ENCODE measurements at regions not wholly inside any gene's neighbourhood (a gene's known extent, or its start where the extent isn't known, plus 50 kb on each side); places are given as distances from the start of the nearest gene placed in this dataset.
"Not testable (repeated sequence)": the region's sequence is repeated elsewhere in the genome, so short reads cannot be mapped to it uniquely, and the experiment has no call there.

GRCh38 chr10:85318809-85319807, 990.7 kb downstream of the CCSER2 start:
- H3K9me3 ChIP-seq (ENCODE audit: low read length), result no peaks in the 10 kb centered on the region
- H2AFZ ChIP-seq (ENCODE audit: low read depth, low read length), result no peak overlapping the region
- no peaks in the 10 kb centered on the region for H3K27me3 ChIP-seq (ENCODE audit: insufficient read depth, low read length)
- H3K4me1 ChIP-seq (ENCODE audit: insufficient read depth, low read length), result no peaks in the 10 kb centered on the region
- no peaks in the 10 kb centered on the region for H3K36me3 ChIP-seq (ENCODE audit: insufficient read depth, low read length)
- H3K4me3 ChIP-seq (ENCODE audit: low read length), result no peak overlapping the region

- H3K4me1 ChIP-seq (ENCODE audit: insufficient read depth, low read length), result no peaks in the 10 kb centered on the region
- no peak overlapping the region for H3K4me3 ChIP-seq (ENCODE audit: low read length)
- no peaks in the 10 kb centered on the region for H3K36me3 ChIP-seq (ENCODE audit: insufficient read depth, low read length)
- H3K27me3 ChIP-seq (ENCODE audit: insufficient read depth, low read length), result no peaks in the 10 kb centered on the region
- no peak overlapping the region for H2AFZ ChIP-seq (ENCODE audit: low read depth, low read length)
- H3K9me3 ChIP-seq (ENCODE audit: low read length), result no peaks in the 10 kb centered on the region
These were observed 991.4 kb downstream of the CCSER2 start for GRCh38 chr10:85319826-85320225.

GRCh38 chr10:85333594-85333993, 1005.2 kb downstream of the CCSER2 start:
- Histone ChIP-seq H3K4me3 (ENCODE audit: low read length) (no peak overlapping the region), H3K9me3 (ENCODE audit: low read length) (no peaks in the 10 kb centered on the region), H2AFZ (ENCODE audit: low read depth, low read length) (no peak overlapping the region), H3K4me1 (ENCODE audit: insufficient read depth, low read length) (no peaks in the 10 kb centered on the region), H3K36me3 (ENCODE audit: insufficient read depth, low read length) (no peaks in the 10 kb centered on the region), H3K27me3 (ENCODE audit: insufficient read depth, low read length) (no peaks in the 10 kb centered on the region)

- no peaks in the 10 kb centered on the region for H3K9me3 ChIP-seq (ENCODE audit: low read length)
- no peaks in the 10 kb centered on the region for H3K36me3 ChIP-seq (ENCODE audit: insufficient read depth, low read length)
- no peak overlapping the region for H3K4me3 ChIP-seq (ENCODE audit: low read length)
- H3K27me3 ChIP-seq (ENCODE audit: insufficient read depth, low read length), result no peaks in the 10 kb centered on the region
- H3K4me1 ChIP-seq (ENCODE audit: insufficient read depth, low read length), result no peaks in the 10 kb centered on the region
- no peak overlapping the region for H2AFZ ChIP-seq (ENCODE audit: low read depth, low read length)
These were observed 1004.2 kb downstream of the GRID1 start for GRCh38 chr10:85362401-85362800.

- Histone ChIP-seq H3K36me3 (ENCODE audit: insufficient read depth, low read length) (no peaks in the 10 kb centered on the region), H3K9me3 (ENCODE audit: low read length) (no peaks in the 10 kb centered on the region), H3K4me3 (ENCODE audit: low read length) (no peak overlapping the region), H3K27me3 (ENCODE audit: insufficient read depth, low read length) (no peaks in the 10 kb centered on the region), H3K4me1 (ENCODE audit: insufficient read depth, low read length) (no peaks in the 10 kb centered on the region), H2AFZ (ENCODE audit: low read depth, low read length) (no peak overlapping the region)
These were observed 989.4 kb downstream of the GRID1 start for GRCh38 chr10:85377029-85377806.

- H3K36me3 ChIP-seq (ENCODE audit: insufficient read depth, low read length), result no peaks in the 10 kb centered on the region
- no peak overlapping the region for H3K4me3 ChIP-seq (ENCODE audit: low read length)
- H3K27me3 ChIP-seq (ENCODE audit: insufficient read depth, low read length), result no peaks in the 10 kb centered on the region
- no peak overlapping the region for H2AFZ ChIP-seq (ENCODE audit: low read depth, low read length)
- H3K9me3 ChIP-seq (ENCODE audit: low read length), result no peaks in the 10 kb centered on the region
- H3K4me1 ChIP-seq (ENCODE audit: insufficient read depth, low read length), result no peaks in the 10 kb centered on the region
These were observed 987.3 kb downstream of the GRID1 start for GRCh38 chr10:85379338-85379737.

GRCh38 chr10:85400981-85401695, 965.5 kb downstream of the GRID1 start:
- Histone ChIP-seq H3K9me3 (ENCODE audit: low read length) (no peaks in the 10 kb centered on the region), H2AFZ (ENCODE audit: low read depth, low read length) (no peak overlapping the region), H3K36me3 (ENCODE audit: insufficient read depth, low read length) (no peaks in the 10 kb centered on the region), H3K4me3 (ENCODE audit: low read length) (no peak overlapping the region), H3K4me1 (ENCODE audit: insufficient read depth, low read length) (no peaks in the 10 kb centered on the region), H3K27me3 (ENCODE audit: insufficient read depth, low read length) (no peaks in the 10 kb centered on the region)

- Histone ChIP-seq H3K4me3 (ENCODE audit: low read length) (no peak overlapping the region), H3K27me3 (ENCODE audit: insufficient read depth, low read length) (no peaks in the 10 kb centered on the region), H2AFZ (ENCODE audit: low read depth, low read length) (no peak overlapping the region), H3K36me3 (ENCODE audit: insufficient read depth, low read length) (no peaks in the 10 kb centered on the region), H3K4me1 (ENCODE audit: insufficient read depth, low read length) (no peaks in the 10 kb centered on the region), H3K9me3 (ENCODE audit: low read length) (no peaks in the 10 kb centered on the region)
These were observed 964.1 kb downstream of the GRID1 start for GRCh38 chr10:85402541-85402940.

- Histone ChIP-seq H2AFZ (ENCODE audit: low read depth, low read length) (no peak overlapping the region), H3K27me3 (ENCODE audit: insufficient read depth, low read length) (no peaks in the 10 kb centered on the region), H3K36me3 (ENCODE audit: insufficient read depth, low read length) (no peaks in the 10 kb centered on the region), H3K4me1 (ENCODE audit: insufficient read depth, low read length) (no peaks in the 10 kb centered on the region), H3K9me3 (ENCODE audit: low read length) (no peaks in the 10 kb centered on the region), H3K4me3 (ENCODE audit: low read length) (no peak overlapping the region)
These were observed 959.5 kb downstream of the GRID1 start for GRCh38 chr10:85407088-85407487.

- no peaks in the 10 kb centered on the region for H3K9me3 ChIP-seq (ENCODE audit: low read length)
- H3K27me3 ChIP-seq (ENCODE audit: insufficient read depth, low read length), result no peaks in the 10 kb centered on the region
- H3K36me3 ChIP-seq (ENCODE audit: insufficient read depth, low read length), result no peaks in the 10 kb centered on the region
- no peak overlapping the region for H2AFZ ChIP-seq (ENCODE audit: low read depth, low read length)
- no peaks in the 10 kb centered on the region for H3K4me1 ChIP-seq (ENCODE audit: insufficient read depth, low read length)
- H3K4me3 ChIP-seq (ENCODE audit: low read length), result no peak overlapping the region
These were observed 958.2 kb downstream of the GRID1 start for GRCh38 chr10:85408388-85408787.

- not testable (repeated sequence) for H2AFZ ChIP-seq (ENCODE audit: low read depth, low read length); H3K4me1 ChIP-seq (ENCODE audit: insufficient read depth, low read length); H3K9me3 ChIP-seq (ENCODE audit: low read length); H3K27me3 ChIP-seq (ENCODE audit: insufficient read depth, low read length); H3K36me3 ChIP-seq (ENCODE audit: insufficient read depth, low read length); H3K4me3 ChIP-seq (ENCODE audit: low read length)
These were observed 956.0 kb downstream of the GRID1 start for GRCh38 chr10:85410586-85410985.

- H2AFZ ChIP-seq (ENCODE audit: low read depth, low read length), result no peak overlapping the region
- no peaks in the 10 kb centered on the region for H3K27me3 ChIP-seq (ENCODE audit: insufficient read depth, low read length)
- no peak overlapping the region for H3K4me3 ChIP-seq (ENCODE audit: low read length)
These were observed 953.0 kb downstream of the GRID1 start for GRCh38 chr10:85413570-85413969.

More at GRCh38 chr10:85413570-85413969, 953.0 kb downstream of the GRID1 start:
- H3K4me1 ChIP-seq (ENCODE audit: insufficient read depth, low read length), result no peaks in the 10 kb centered on the region
- no peaks in the 10 kb centered on the region for H3K9me3 ChIP-seq (ENCODE audit: low read length)
- no peaks in the 10 kb centered on the region for H3K36me3 ChIP-seq (ENCODE audit: insufficient read depth, low read length)
